Large intestine (tissue), 3 donors: ENCODE measurements at regions not wholly inside any gene's neighbourhood (a gene's known extent, or its start where the extent isn't known, plus 50 kb on each side); places are given as distances from the start of the nearest gene placed in this dataset.

Experiments used
- DNase-seq, 2 donors: peaks; one replicate each; pipeline versions ENCODE4 v3.0.0 to v3.0.0-alpha.2; 2013
- H3K27ac ChIP-seq: one replicate; pipeline ENCODE4 v1.5.1; 2013; ENCODE audit warnings: low read length
- H3K27me3 ChIP-seq: 2 replicates; pipeline ENCODE4 v1.6.1; 2013; ENCODE audit warnings: low read length; ENCODE audit not compliant: control insufficient read depth, insufficient read depth
- H3K36me3 ChIP-seq: 2 replicates; pipeline ENCODE4 v1.6.1; 2013; ENCODE audit warnings: low read length; ENCODE audit not compliant: control insufficient read depth, insufficient read depth
- H3K4me1 ChIP-seq: one replicate; pipeline ENCODE4 v1.6.1; 2013; ENCODE audit warnings: low read length; ENCODE audit not compliant: control insufficient read depth, insufficient read depth
- H3K4me3 ChIP-seq: one replicate; pipeline ENCODE4 v1.5.1; 2013; ENCODE audit warnings: low read length
- H3K9me3 ChIP-seq: one replicate; pipeline ENCODE4 v1.6.1; 2013; ENCODE audit warnings: mild to moderate bottlenecking, low read depth, low read length, moderate library complexity; ENCODE audit not compliant: control insufficient read depth
- WGBS: methylation state at CpG from one replicate; pipeline ENCODE4 v1.1.5; 2013; ENCODE audit warnings: low lambda C conversion rate; ENCODE audit not compliant: insufficient coverage; 5-methylcytosine and 5-hydroxymethylcytosine counted together

DNA sequence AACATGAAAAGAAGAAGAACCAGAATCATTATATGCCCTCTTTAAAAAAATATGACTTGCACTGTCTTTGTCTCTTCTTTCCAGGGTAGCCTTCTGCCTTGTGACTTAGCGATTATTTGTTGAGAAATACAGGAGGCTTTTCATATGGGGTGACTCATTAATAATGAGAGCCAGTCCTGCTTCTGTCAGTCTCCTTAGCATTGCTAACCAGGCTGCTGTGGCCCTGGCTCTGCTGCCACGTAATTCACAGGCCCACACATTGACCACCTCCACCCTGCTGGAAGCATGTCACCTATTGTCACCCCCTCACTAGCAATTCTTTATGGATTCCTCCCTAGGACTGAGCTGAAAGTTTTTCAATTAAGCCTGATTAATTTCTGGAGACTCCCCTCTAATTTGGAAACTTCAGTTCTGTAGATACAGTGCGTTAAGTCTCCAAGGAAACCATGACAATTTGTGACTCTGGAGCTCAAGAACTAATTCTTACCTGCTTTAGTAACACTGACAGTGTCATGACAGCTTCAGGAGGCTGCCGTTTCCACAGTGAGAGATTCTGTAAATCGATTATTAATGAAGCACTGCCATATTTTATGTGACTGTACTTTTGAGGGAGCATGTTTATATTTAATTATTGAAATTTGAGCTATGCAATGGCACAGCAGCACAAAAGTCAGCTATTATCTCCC lies 267.9 kb upstream of the SP8 start:
- Histone ChIP-seq H3K4me1 (no peaks in the 10 kb centered on the region), H3K4me3 (no peak overlapping the region), H3K27ac (no peak overlapping the region), H3K36me3 (no peaks in the 10 kb centered on the region), H3K9me3 (no peaks in the 10 kb centered on the region), H3K27me3 (no peaks in the 10 kb centered on the region)
- no peak for DNase-seq
- WGBS, result no CpG with 5 or more reads among the region's 5 CpGs

GRCh38 chr7:21059069-21059468 lies 272.4 kb upstream of the SP8 start:
- no peak for DNase-seq
- Histone ChIP-seq H3K9me3 (no peaks in the 10 kb centered on the region), H3K4me1 (no peaks in the 10 kb centered on the region), H3K36me3 (no peaks in the 10 kb centered on the region), H3K4me3 (no peak overlapping the region), H3K27me3 (no peaks in the 10 kb centered on the region), H3K27ac (no peak overlapping the region)
- no CpG with 5 or more reads among the region's 2 CpGs for WGBS

DNA sequence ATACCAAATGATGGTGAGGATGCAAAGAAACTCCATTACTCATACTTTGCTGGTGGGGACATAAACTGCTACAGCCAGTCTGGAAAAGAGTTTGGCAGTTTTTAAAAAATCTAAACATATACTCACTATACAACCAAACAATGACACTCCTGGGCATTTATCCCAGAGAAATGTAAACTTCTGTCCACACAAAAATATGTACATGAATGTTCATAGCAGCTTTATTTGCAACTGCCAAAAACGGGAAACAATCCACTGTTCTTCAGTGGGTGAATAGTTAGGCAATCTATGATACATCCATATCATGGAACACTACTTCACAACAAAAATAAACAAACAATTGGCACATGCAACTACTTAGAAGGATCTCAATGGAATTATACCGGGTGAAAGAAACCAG lies 276.4 kb upstream of the SP8 start:
- WGBS, result no CpG with 5 or more reads among the region's 2 CpGs

GRCh38 chr7:21064698-21065648 lies 278.3 kb upstream of the SP8 start:
- Histone ChIP-seq H3K4me1 (no peaks in the 10 kb centered on the region), H3K36me3 (no peaks in the 10 kb centered on the region), H3K27me3 (no peaks in the 10 kb centered on the region), H3K4me3 (no peak overlapping the region), H3K9me3 (no peaks in the 10 kb centered on the region), H3K27ac (no peak overlapping the region)
- 100% methylated on average over 1 of the region's 6 CpGs for WGBS
- no peak for DNase-seq

More for the DNA sequence above, 276.4 kb upstream of the SP8 start:
- DNase-seq, result no peak
- no peaks in the 10 kb centered on the region for H3K9me3 ChIP-seq
- H3K4me3 ChIP-seq, result no peak overlapping the region
- H3K27me3 ChIP-seq, result no peaks in the 10 kb centered on the region
- no peaks in the 10 kb centered on the region for H3K4me1 ChIP-seq
- no peaks in the 10 kb centered on the region for H3K36me3 ChIP-seq
- no peak overlapping the region for H3K27ac ChIP-seq

DNA sequence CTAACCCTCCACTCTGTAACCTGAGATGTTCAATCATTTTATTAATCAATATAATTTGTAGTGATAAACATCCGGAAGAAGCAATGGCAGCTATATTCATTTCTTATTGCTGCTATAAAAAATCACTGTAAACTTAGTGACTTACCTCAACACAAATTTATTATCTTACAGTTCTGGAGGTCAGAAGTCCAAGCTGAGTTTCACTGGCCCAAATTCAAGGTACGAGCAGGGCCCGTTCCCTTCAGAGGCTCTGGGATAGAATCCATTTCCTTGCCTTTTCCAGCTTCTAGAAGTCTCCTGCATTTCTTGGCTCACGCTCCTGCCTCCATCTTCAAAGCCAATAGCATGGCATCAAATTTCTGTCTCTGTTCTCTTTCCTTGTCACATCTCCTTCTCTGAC lies 279.5 kb upstream of the SP8 start:
- H3K4me1 ChIP-seq, result no peaks in the 10 kb centered on the region
- H3K9me3 ChIP-seq, result no peaks in the 10 kb centered on the region
- DNase-seq, result no peak
- H3K27ac ChIP-seq, result no peak overlapping the region
- WGBS, result no CpG with 5 or more reads among the region's 4 CpGs
- H3K4me3 ChIP-seq, result no peak overlapping the region
- no peaks in the 10 kb centered on the region for H3K36me3 ChIP-seq
- H3K27me3 ChIP-seq, result no peaks in the 10 kb centered on the region

DNA sequence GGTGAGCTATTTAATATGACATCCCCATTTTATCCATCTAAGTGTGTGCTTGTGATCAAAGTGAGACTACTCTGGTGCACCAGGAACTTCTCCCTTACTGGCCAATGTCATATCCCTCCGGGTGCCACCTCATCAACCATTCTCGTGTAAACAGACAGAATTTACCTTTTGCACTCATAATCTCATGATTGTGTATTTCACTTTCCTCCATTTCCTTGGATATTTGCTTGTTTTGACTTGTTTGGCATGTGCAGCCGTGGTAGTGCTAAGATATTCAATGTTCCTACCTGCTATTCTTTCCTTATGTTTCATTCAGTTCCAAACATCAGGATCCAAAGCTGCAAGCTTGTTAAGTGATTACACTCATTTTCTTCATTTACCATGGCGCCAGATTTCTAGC lies 280.5 kb upstream of the SP8 start:
- Histone ChIP-seq H3K27ac (no peak overlapping the region), H3K9me3 (no peaks in the 10 kb centered on the region), H3K27me3 (no peaks in the 10 kb centered on the region), H3K4me3 (no peak overlapping the region), H3K36me3 (no peaks in the 10 kb centered on the region), H3K4me1 (no peaks in the 10 kb centered on the region)
- DNase-seq, result no peak
- 92% methylated on average over 2 of the region's 4 CpGs for WGBS

DNA sequence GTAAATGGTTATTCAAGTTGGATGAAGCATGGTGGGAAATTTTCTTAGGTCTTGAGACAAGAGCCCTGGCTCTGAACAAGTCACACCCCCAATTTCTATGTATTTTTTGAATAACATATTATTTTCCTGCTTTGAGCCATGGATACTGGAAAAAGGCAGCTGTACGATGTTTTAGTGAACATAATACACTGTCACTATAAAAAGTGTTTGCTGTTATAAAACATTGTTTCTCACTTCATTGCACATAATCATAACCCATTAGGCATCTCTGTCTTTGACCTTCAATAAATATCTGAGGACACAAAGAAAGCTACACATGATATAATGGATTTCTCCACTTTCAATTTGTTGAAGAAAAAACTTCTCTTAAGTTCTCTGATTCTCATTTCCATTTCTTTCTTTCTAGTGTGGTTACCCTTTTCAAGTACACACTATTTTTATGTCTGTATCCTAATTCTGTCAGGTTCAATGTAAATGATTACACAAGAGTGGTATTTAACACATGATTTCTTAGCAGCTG lies 283.9 kb upstream of the SP8 start:
- WGBS, result 100% methylated on average over 1 of the region's 1 CpG
- Histone ChIP-seq H3K9me3 (no peaks in the 10 kb centered on the region), H3K36me3 (no peaks in the 10 kb centered on the region), H3K27ac (no peak overlapping the region), H3K4me1 (no peaks in the 10 kb centered on the region), H3K27me3 (no peaks in the 10 kb centered on the region), H3K4me3 (no peak overlapping the region)
- no peak for DNase-seq

GRCh38 chr7:21071561-21072501 lies 285.1 kb upstream of the SP8 start:
- DNase-seq, result no peak
- Histone ChIP-seq H3K27me3 (no peaks in the 10 kb centered on the region), H3K36me3 (no peaks in the 10 kb centered on the region), H3K4me1 (peaks cover 2% of the 10 kb centered on the region), H3K9me3 (no peaks in the 10 kb centered on the region), H3K27ac (no peak overlapping the region), H3K4me3 (no peak overlapping the region)
- 80% methylated on average over 1 of the region's 3 CpGs for WGBS

DNA sequence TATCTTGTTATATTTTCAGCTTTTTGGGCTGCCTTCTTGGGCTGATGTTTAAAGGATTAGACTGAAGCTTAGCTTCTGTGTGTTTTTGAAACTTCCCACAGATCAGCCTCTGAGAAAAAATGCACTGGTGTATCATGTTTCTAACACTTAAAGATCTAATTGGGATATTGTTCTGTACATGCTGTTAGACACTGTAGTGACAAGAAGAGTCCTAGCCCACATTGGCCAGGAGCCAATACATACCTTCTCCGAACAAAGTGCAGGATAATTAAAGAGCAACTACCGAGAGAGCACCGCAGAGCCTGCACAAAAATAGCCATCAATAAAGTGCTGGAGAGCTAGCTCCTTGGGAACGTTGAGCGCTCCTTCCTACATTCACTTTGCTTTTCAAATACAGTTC lies 289.4 kb upstream of the SP8 start:
- Histone ChIP-seq H3K27ac (no peak overlapping the region), H3K4me3 (no peak overlapping the region), H3K27me3 (no peaks in the 10 kb centered on the region), H3K4me1 (peaks cover 2% of the 10 kb centered on the region), H3K36me3 (no peaks in the 10 kb centered on the region), H3K9me3 (no peaks in the 10 kb centered on the region)
- WGBS, result 0% methylated on average over 1 of the region's 5 CpGs
- DNase-seq, result peak; percentile 32 to 62

DNA sequence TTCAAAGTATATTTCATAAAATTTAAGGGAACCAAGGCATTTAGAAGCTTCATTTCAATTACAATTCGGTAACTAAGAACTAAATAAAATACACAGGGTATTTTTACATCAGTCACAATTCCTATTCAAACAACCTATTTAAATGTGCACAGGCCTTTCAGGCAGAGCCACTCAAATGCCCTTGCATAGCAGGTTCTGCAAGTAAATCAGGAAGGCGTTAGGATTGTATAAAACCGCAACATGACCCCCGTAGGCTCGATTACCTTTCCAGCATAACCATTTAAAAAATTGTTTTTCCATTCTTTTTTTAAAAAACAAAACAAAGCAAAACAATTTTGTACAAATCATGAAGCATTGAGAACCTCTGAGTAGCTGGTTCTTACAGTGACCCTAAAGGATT lies 289.9 kb upstream of the SP8 start:
- no peak overlapping the region for H3K4me3 ChIP-seq
- WGBS, result no CpG with 5 or more reads among the region's 5 CpGs
- no peaks in the 10 kb centered on the region for H3K36me3 ChIP-seq
- H3K9me3 ChIP-seq, result no peaks in the 10 kb centered on the region
- H3K4me1 ChIP-seq, result peaks cover 2% of the 10 kb centered on the region
- no peaks in the 10 kb centered on the region for H3K27me3 ChIP-seq
- no peak overlapping the region for H3K27ac ChIP-seq
- DNase-seq, result no peak
